ENCODE measurements at regions not wholly inside any gene's neighbourhood (a gene's known extent, or its start where the extent isn't known, plus 50 kb on each side); places are given as distances from the start of the nearest gene placed in this dataset.

GRCh38 chr10:78868048-78868447 is 200.7 kb upstream of the ZMIZ1 start:
- TF ChIP-seq CTCF (IDR thresholded peaks at IDR 0.05 in 4 of 5, conservative IDR thresholded peaks at IDR 0.05 in 1 of 5) (no peak), POLR2A (IDR thresholded peaks at IDR 0.05) (no peak)

Data from gastrocnemius medialis (tissue), 4 donors.